HG02870 (cell line): ENCODE measurements at regions not wholly inside any gene's neighbourhood (a gene's known extent, or its start where the extent isn't known, plus 50 kb on each side); places are given as distances from the start of the nearest gene placed in this dataset.

Source experiments
- ATAC-seq: cut with Tn5 transposase; IDR thresholded peaks from one replicate; pipeline ENCODE4 v1.9.1; 2021; ENCODE audit warnings: mild to moderate bottlenecking, moderate library complexity; ENCODE audit not compliant: unreplicated experiment

- no peak for ATAC-seq
These were observed 346.6 kb downstream of the SMARCA1 start for GRCh38 chrX:129176710-129177109.

GRCh38 chrX:129161108-129161507 is 362.2 kb downstream of the SMARCA1 start:
- ATAC-seq = no peak

GRCh38 chrX:129158505-129158904 is 364.8 kb downstream of the SMARCA1 start:
- no peak for ATAC-seq

GRCh38 chrX:129145840-129146272 is 377.4 kb downstream of the SMARCA1 start:
- ATAC-seq = no peak

GRCh38 chrX:129145385-129145784 is 377.9 kb downstream of the SMARCA1 start:
- ATAC-seq = no peak

- no peak for ATAC-seq
These were observed 378.9 kb downstream of the SMARCA1 start for GRCh38 chrX:129144172-129145038.

- ATAC-seq = no peak
These were observed 383.3 kb downstream of the SMARCA1 start for GRCh38 chrX:129139837-129140598.

DNA sequence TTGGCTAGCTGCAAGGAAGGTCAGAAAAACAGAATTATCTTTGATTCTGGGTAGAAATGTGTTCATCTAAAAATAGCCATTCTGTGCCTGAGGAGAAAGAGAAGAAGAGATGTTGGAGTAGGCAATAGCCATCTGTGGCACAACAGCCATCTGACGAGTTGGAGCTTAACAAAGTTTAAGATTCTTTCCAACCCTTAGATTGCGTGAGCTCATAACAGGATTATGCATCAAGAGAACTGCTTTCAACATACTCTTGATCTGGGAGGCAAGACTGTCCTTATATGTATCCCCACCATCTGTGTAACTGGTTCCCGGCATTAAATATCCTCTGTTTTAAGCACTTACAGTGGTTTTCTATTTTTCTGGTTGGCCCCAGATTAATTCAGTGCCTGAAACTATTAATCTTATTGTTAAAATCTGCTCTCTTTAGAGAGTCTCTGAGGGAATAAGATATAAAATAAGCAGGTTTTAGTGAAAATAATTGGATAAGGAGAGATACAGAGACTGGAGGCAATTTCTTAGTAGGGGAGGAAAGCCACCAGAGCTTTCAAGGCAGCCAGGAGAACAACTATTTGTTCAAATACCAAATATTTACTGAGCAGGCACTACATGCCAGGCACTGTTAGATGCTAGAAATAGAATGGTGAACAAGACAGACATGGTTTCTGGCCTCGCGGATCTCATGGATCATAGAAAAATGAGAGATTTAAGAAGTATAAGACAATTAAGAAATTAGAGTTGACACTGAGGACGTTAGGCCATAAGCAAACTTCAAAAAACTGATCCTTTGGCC is 398.0 kb downstream of the SMARCA1 start:
- no peak for ATAC-seq

DNA sequence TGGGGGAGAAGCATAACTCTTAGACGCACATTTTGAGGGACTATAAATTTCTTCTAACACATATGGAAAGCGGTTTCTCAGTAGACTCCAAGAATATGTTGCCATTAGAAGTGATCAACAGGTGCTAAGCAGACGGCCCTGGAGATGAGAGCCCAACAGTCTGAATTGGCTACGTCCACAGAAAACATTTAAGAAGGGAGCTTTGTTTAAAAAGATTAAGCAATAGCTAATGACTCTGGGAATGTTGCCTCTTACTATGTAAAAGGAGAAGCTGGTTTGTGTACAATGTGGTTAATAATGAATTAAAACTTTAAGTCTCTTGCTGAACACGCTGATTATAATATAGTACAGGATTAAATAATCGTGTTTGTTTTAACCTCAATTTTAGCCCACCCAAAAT is 399.5 kb downstream of the SMARCA1 start:
- no peak for ATAC-seq

- ATAC-seq = no peak
These were observed 406.4 kb downstream of the SMARCA1 start for GRCh38 chrX:129116676-129117470.

DNA sequence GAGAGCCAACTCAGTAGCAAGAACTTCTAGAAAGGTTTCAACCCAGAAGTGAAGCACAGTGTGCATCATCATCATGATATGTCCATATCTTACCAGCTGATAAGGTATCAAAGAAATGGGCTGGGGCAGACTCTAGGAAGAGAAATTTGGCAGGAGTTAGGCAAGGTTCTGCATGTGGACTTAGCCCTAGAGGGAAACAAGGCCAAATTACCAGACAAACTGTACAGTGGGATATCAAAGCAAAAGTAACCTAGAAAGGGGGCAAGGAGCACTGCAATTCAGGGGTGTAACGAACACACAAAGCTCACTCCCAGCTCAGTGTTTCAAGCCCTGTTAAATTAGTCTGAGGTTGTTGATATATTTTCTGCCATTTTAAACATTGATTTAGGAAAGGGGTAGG is 407.4 kb downstream of the SMARCA1 start:
- ATAC-seq = no peak

DNA sequence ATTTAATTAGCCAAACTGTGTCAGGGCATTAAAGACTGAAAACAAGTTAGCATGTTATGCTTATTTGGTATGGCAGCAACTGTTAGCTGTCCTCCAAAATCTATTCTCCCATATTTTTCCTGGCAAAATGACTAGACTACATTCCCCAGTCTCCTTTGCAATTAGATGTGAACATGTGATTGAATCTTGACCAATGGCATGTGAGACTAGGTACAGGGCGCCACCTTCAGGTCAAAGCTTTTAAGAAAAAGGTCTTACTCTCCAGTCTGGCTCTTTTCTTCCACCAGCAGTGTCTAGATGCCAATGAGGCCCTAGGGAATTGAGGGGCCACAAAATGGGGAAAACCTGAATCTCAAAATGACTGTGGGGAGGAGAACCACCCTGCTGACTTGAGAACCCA is 408.2 kb downstream of the SMARCA1 start:
- peak; percentile 80 for ATAC-seq

DNA sequence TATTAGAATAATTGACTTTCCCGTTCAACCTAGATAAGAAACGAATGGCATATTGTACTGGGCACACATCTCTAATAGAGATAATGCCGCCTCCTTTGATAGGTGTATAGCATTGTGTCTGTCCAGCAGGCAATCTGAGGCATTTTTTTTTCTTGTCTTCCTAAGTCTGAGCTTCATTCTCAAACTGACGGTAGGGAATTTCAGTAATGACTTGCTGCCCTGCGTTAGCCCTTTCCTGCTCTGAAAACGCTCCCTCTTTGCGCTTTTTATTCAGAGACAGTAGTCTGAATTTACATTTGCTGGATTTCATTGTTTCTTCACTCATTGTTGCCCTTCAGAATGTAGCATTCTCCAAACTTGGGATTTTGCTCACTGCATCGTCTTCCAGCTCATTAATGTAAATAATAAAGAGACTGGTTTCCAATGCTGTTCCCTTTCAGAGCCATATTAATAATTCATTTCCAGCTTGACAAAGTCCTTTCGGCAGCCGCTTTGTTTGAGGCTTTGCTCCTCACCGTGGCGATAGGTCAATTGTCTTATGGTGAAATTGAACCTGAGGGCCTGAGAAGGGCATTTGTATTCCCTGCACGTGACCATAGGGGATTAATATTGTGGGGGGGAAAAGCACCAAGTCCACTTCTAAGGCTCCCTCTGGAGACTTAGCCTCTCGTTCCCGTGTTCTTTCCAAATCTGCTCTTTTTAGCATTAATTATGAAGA is 412.1 kb downstream of the SMARCA1 start:
- ATAC-seq = no peak

GRCh38 chrX:129108936-129109335 is 414.4 kb downstream of the SMARCA1 start:
- no peak for ATAC-seq

DNA sequence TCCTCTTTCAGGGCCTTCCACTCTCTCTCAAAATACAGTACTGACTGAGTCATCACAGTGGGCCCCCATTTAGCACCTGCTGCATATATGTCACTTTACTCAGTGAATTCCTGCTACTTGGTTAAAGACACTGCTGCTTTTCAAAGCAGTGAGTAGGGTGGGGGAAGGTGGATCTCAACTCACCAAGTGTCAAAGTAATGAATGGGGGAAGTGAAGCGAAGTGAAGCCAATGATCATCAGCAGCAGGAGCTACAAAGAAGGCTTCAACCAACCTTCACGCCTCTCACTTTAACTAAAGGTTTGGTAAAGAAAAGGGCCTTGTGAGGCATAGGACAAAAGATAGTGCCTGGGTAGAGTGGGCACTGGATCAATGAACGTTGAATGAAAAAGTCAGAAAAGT is 424.1 kb downstream of the SMARCA1 start:
- ATAC-seq = no peak

GRCh38 chrX:129097668-129098067 is 425.6 kb downstream of the SMARCA1 start:
- no peak for ATAC-seq

DNA sequence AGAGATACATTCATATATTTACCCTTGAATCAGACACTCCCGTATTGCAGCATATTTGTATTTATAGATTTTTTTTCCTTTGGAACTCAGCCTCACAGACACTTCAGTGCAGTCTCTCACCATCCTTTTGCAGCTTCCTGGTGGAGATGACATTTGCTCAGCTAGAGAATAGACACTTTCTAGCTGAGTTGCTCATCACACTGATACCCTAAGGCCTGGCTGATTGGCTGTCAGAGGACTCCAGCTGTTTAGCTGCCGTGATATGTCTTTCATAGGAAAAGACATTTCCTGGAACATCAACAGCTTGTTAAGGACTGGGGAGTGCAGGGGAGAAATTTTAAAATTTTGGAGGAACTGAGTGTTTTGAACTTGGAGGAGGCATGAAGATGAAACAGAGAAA is 429.6 kb downstream of the SMARCA1 start:
- ATAC-seq = no peak

- ATAC-seq = no peak
These were observed 430.5 kb downstream of the SMARCA1 start for GRCh38 chrX:129092757-129093156.

DNA sequence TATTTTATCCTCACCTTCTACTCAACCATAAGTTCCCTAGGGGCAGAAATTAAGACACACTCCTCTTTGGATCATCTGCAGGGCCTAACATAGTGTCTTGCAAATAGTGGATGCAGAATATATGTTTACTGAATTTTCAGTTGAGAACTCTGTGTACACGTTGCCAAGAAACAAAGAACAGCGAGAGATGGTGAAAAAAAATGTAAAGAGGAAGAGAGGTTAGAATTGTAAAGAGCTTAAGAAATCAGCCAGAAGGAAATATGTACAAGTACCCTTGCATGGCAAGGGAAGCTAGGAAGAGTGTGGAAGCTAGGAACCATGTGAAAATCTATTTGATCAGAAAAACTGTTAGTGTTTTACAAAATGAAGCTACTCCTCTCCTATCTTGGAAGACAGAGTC is 431.0 kb downstream of the SMARCA1 start:
- no peak for ATAC-seq

DNA sequence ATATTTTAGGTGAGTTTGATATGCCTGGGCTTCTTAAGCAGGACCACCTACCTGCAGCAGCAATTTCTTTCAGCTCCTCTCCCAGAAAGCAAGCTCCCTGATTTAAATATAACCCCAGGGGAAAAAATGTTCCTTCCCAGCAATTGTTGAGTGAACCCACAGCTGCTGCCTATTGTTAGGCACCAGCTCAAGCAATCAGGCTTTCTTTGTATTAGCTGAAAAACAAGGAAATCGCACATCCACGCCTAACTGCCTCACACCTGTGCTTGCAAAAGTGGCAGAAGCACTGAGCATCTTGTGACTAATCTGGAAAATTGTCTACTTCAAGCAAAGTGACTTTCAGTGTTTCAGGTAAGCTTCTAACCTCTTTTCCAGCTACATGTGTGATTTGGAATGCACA is 432.2 kb downstream of the SMARCA1 start:
- ATAC-seq = no peak
